PFSK-1 (cell line): ENCODE measurements at regions not wholly inside any gene's neighbourhood (a gene's known extent, or its start where the extent isn't known, plus 50 kb on each side); places are given as distances from the start of the nearest gene placed in this dataset.

Source experiments
- FOXP2 ChIP-seq: optimal IDR thresholded peaks from 2 replicates; pipeline ENCODE3; 2011; ENCODE audit warnings: borderline replicate concordance, control low read depth, inconsistent platforms; ENCODE audit not compliant: insufficient read depth; ENCODE audit errors: extremely low read length, extremely low read depth
- POLR2AphosphoS5 ChIP-seq: IDR thresholded peaks from 2 replicates; pipeline ENCODE4 v1.6.1; 2012; ENCODE audit warnings: low read depth, mild to moderate bottlenecking, control low read depth, low read length, moderate library complexity
- REST ChIP-seq, 2 experiments: IDR thresholded peaks; 2 replicates each; pipeline versions ENCODE4 v1.6.1 to v1.8.0; 2011 to 2012; ENCODE audit warnings: low read depth in 2 of 2, low read length in 2 of 2, control low read depth in 1 of 2, inconsistent platforms in 1 of 2, mild to moderate bottlenecking in 1 of 2, moderate library complexity in 1 of 2; ENCODE audit not compliant: insufficient read depth in 1 of 2
- SIN3A ChIP-seq: IDR thresholded peaks from 2 replicates; pipeline ENCODE4 v1.6.1; 2012; ENCODE audit warnings: mild to moderate bottlenecking, low read length, moderate library complexity, borderline replicate concordance; ENCODE audit not compliant: insufficient read depth
- TAF1 ChIP-seq: IDR thresholded peaks from 2 replicates; pipeline ENCODE4 v1.6.1; 2012; ENCODE audit warnings: low read length, control low read depth, borderline replicate concordance; ENCODE audit not compliant: insufficient read depth

- TF ChIP-seq POLR2AphosphoS5 (no peak), FOXP2 (no peak), TAF1 (no peak), SIN3A (no peak), REST (IDR thresholded peaks at IDR 0.05; ENCODE audit: insufficient read depth in 1 of 2, low read depth in 2 of 2, low read length in 2 of 2) (no peak)
These were observed 78.4 kb downstream of the LYZL2 start for GRCh38 chr10:30550967-30551815.

- TF ChIP-seq TAF1 (no peak), REST (IDR thresholded peaks at IDR 0.05; ENCODE audit: insufficient read depth in 1 of 2, low read depth in 2 of 2, low read length in 2 of 2) (no peak), POLR2AphosphoS5 (no peak), SIN3A (no peak), FOXP2 (no peak)
These were observed 83.0 kb downstream of the LYZL2 start for GRCh38 chr10:30546511-30546910.

GRCh38 chr10:30542895-30543288, 86.7 kb downstream of the LYZL2 start:
- TF ChIP-seq POLR2AphosphoS5, result no peak

- TF ChIP-seq FOXP2, result no peak
These were observed 87.3 kb downstream of the LYZL2 start for GRCh38 chr10:30542001-30542894.

GRCh38 chr10:30540276-30540675, 89.3 kb downstream of the LYZL2 start:
- no peak for TF ChIP-seq REST (IDR thresholded peaks at IDR 0.05; ENCODE audit: insufficient read depth in 1 of 2, low read depth in 2 of 2, low read length in 2 of 2)

- TF ChIP-seq TAF1 (no peak), POLR2AphosphoS5 (no peak), FOXP2 (no peak), SIN3A (no peak), REST (IDR thresholded peaks at IDR 0.05; ENCODE audit: insufficient read depth in 1 of 2, low read depth in 2 of 2, low read length in 2 of 2) (no peak)
These were observed 91.5 kb downstream of the LYZL2 start for GRCh38 chr10:30538086-30538485.
